ENCODE measurements at regions not wholly inside any gene's neighbourhood (a gene's known extent, or its start where the extent isn't known, plus 50 kb on each side); places are given as distances from the start of the nearest gene placed in this dataset.

GRCh38 chr5:61277781-61278180 is 54.3 kb upstream of the ZSWIM6 start:
- TF ChIP-seq CTCF (conservative IDR thresholded peaks at IDR 0.05; ENCODE audit: low read length): no peak
- no peak for TF ChIP-seq EZH2phosphoT487 (IDR thresholded peaks at IDR 0.05; ENCODE audit: borderline replicate concordance)
